ENCODE measurements at regions not wholly inside any gene's neighbourhood (a gene's known extent, or its start where the extent isn't known, plus 50 kb on each side); places are given as distances from the start of the nearest gene placed in this dataset.

DNA sequence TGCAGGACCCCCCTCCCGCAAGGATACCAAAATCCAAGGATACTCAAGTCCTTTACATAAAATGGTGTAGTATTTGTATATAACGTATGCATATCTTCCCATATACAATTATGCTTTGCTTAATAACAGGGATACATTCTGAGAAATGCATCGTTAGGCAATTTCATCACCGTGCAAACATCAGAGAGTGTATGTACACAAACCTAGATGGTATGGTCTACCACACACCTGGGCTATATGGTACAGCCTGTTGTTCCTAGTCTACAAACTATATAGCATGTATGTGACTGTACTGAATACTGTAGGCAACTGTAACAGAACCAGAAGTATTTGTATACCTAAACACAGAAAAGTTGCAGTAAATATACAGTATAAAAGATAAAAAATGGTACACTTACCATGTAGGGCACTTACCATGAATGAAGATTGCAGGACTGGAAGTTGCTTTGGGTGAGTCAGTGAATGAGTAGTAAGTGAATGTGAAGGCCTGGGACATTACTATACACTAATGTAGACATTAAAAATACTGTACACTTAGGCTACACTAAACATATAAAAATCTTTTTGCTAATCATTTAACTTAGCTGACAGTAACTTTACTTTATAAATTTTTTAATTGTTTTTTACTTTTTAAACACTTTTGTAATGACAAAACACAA lies 141.1 kb downstream of the SLC41A2 start:
- in situ Hi-C loops (cut with HindIII; ENCODE audit: low pct_ligation_motif_present, low pct_unique_long_range_greater_than_20kb, low sequenced_read_pairs), result no loop called here
- DNase-seq, result no peak

DNA sequence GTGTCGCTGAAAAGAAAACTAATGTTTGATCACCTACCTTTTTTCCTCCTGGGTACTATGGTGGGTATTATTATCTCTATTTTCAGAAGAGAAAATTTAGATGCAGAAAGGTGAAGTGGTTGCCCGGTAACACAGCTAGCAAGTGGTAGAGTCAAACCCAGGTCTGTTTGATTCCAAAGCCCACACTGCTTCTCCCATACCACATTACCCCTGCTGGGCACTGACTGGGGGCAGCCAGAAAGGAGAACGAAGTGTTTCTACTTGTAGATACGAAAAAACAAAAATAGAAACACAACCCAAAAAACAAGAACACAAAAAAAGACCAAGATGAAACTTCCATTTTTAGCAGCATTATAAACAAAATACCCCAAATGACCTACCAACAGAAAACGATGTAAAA lies 142.2 kb downstream of the SLC41A2 start:
- DNase-seq, result no peak
- in situ Hi-C loops (cut with HindIII; ENCODE audit: low pct_ligation_motif_present, low pct_unique_long_range_greater_than_20kb, low sequenced_read_pairs), result no loop called here

DNA sequence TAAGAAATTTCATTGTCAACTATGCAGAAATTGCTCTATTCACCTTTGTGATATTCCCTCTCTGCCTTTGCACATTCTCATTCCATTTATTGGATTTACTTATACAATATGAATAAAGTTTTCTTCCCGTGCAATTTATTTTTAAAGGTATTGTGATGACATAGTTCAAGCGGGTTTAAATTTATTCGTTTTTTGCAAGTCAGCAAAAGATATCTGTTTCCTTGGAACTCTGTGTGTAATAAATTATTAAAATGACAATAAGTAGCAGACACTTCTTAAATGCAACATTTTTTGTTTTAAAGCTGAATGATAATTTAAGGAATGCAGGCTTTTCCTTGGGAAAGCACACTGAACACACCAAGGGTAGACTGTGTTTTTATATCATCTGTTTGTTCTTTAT lies 143.1 kb downstream of the SLC41A2 start:
- in situ Hi-C loops (cut with HindIII; ENCODE audit: low pct_ligation_motif_present, low pct_unique_long_range_greater_than_20kb, low sequenced_read_pairs), result no loop called here
- no peak for DNase-seq

Measured in ACHN (cell line).